ENCODE measurements at regions not wholly inside any gene's neighbourhood (a gene's known extent, or its start where the extent isn't known, plus 50 kb on each side); places are given as distances from the start of the nearest gene placed in this dataset.
A peak's percentile ranks its signal among the peaks of the same experiment; 100 is the strongest.

GRCh38 chr1:185574139-185574875, 159.9 kb upstream of the HMCN1 start:
- H3K4me3 ChIP-seq (replicated peaks; ENCODE audit: insufficient read depth, low read length) = no peak overlapping the region
- DNase-seq (ENCODE audit: low read depth in 1 of 2, low spot score in 1 of 2) = no peak
- TF ChIP-seq POLR2AphosphoS5 (IDR thresholded peaks at IDR 0.05; ENCODE audit: low read depth) = no peak
- TF ChIP-seq SPI1 (IDR thresholded peaks at IDR 0.05; ENCODE audit: borderline replicate concordance, low read depth) = no peak
- TF ChIP-seq CTCF (IDR thresholded peaks at IDR 0.05; ENCODE audit: insufficient read depth, low read length) = no peak
- no peak for TF ChIP-seq GABPA (IDR thresholded peaks at IDR 0.05; ENCODE audit: low read depth)
- TF ChIP-seq, protein P1, sequence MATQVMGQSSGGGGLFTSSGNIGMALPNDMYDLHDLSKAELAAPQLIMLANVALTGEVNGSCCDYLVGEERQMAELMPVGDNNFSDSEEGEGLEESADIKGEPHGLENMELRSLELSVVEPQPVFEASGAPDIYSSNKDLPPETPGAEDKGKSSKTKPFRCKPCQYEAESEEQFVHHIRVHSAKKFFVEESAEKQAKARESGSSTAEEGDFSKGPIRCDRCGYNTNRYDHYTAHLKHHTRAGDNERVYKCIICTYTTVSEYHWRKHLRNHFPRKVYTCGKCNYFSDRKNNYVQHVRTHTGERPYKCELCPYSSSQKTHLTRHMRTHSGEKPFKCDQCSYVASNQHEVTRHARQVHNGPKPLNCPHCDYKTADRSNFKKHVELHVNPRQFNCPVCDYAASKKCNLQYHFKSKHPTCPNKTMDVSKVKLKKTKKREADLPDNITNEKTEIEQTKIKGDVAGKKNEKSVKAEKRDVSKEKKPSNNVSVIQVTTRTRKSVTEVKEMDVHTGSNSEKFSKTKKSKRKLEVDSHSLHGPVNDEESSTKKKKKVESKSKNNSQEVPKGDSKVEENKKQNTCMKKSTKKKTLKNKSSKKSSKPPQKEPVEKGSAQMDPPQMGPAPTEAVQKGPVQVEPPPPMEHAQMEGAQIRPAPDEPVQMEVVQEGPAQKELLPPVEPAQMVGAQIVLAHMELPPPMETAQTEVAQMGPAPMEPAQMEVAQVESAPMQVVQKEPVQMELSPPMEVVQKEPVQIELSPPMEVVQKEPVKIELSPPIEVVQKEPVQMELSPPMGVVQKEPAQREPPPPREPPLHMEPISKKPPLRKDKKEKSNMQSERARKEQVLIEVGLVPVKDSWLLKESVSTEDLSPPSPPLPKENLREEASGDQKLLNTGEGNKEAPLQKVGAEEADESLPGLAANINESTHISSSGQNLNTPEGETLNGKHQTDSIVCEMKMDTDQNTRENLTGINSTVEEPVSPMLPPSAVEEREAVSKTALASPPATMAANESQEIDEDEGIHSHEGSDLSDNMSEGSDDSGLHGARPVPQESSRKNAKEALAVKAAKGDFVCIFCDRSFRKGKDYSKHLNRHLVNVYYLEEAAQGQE (IDR thresholded peaks at IDR 0.05; ENCODE audit: insufficient replicate concordance, low read depth) = no peak
- no peak overlapping the region for H3K27ac ChIP-seq (replicated peaks)
- no peaks in the 10 kb centered on the region for H3K27me3 ChIP-seq (ENCODE audit: insufficient read depth, poor library complexity, severe bottlenecking)

DNA sequence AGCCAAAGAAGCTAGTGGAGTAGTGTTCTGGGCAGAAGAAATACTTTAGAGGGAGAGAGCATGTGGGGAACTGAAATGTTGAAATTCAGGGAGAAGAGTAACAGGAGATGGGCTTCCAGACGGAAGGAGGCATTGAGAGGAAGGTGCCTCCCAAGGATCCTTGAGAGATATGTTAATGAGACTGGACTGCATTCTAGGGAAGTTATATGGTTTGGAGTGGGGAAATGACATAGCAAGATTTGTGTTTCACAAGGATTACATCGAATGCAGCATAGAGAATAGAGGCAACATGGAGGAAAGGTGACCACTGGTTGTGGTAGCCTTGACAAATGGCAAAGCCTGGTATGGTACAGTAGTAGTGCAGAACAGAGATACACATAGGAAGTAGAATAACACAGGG, 160.5 kb upstream of the HMCN1 start:
- Histone ChIP-seq H3K27me3 (ENCODE audit: insufficient read depth, poor library complexity, severe bottlenecking) (no peaks in the 10 kb centered on the region), H3K4me3 (replicated peaks; ENCODE audit: insufficient read depth, low read length) (no peak overlapping the region), H3K27ac (replicated peaks) (no peak overlapping the region)
- DNase-seq (ENCODE audit: low read depth in 1 of 2, low spot score in 1 of 2) = peak in 1 of 2 experiments; percentile 41
- TF ChIP-seq POLR2AphosphoS5 (IDR thresholded peaks at IDR 0.05; ENCODE audit: low read depth) = no peak
- peak; percentile 3; the same call in 1 of the 2 replicates for TF ChIP-seq SPI1 (IDR thresholded peaks at IDR 0.05; ENCODE audit: borderline replicate concordance, low read depth)

- DNase-seq (ENCODE audit: low read depth in 1 of 2, low spot score in 1 of 2) = no peak
- Histone ChIP-seq H3K4me3 (replicated peaks; ENCODE audit: insufficient read depth, low read length) (no peak overlapping the region), H3K27me3 (ENCODE audit: insufficient read depth, poor library complexity, severe bottlenecking) (no peaks in the 10 kb centered on the region), H3K27ac (replicated peaks) (no peak overlapping the region)
- TF ChIP-seq GABPA (IDR thresholded peaks at IDR 0.05; ENCODE audit: low read depth) = no peak
- no peak for TF ChIP-seq POLR2AphosphoS5 (IDR thresholded peaks at IDR 0.05; ENCODE audit: low read depth)
- TF ChIP-seq, protein P1 (IDR thresholded peaks at IDR 0.05; ENCODE audit: insufficient replicate concordance, low read depth) = no peak
Observed at GRCh38 chr1:185573162-185573561, 161.0 kb upstream of the HMCN1 start.

DNA sequence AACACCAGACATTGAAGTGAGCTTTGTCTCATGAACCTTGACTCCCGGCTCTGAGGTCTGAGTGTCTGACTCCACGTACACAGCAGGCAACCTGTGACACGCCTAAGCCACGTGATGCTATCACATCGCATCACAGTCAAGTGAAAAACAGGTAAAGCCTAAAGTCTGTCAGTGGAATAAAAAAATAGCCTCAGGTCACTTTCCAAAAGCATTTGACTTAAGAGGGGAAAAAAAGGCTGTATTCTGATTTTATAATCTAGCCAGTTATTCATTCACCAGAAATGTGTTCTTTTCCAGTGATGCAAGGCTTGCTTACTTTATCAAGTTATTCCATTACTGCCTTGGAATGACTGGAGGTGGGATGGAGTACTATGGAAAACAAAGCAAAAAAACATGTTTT, 163.2 kb upstream of the HMCN1 start:
- no peak for TF ChIP-seq GABPA (IDR thresholded peaks at IDR 0.05; ENCODE audit: low read depth)
- no peak for TF ChIP-seq SPI1 (IDR thresholded peaks at IDR 0.05; ENCODE audit: borderline replicate concordance, low read depth)
- no peak for TF ChIP-seq POLR2AphosphoS5 (IDR thresholded peaks at IDR 0.05; ENCODE audit: low read depth)
- TF ChIP-seq CTCF (IDR thresholded peaks at IDR 0.05; ENCODE audit: insufficient read depth, low read length) = no peak
- TF ChIP-seq, protein P1 (IDR thresholded peaks at IDR 0.05; ENCODE audit: insufficient replicate concordance, low read depth) = no peak
- H3K27ac ChIP-seq (replicated peaks) = no peak overlapping the region
- DNase-seq (ENCODE audit: low read depth in 1 of 2, low spot score in 1 of 2) = no peak

More for the DNA sequence above, 163.2 kb upstream of the HMCN1 start:
- no peaks in the 10 kb centered on the region for H3K27me3 ChIP-seq (ENCODE audit: insufficient read depth, poor library complexity, severe bottlenecking)
- H3K4me3 ChIP-seq (replicated peaks; ENCODE audit: insufficient read depth, low read length) = no peak overlapping the region

Measured in HL-60 (cell line).